ENCODE measurements at regions not wholly inside any gene's neighbourhood (a gene's known extent, or its start where the extent isn't known, plus 50 kb on each side); places are given as distances from the start of the nearest gene placed in this dataset.

GRCh38 chr20:11409561-11409960, 508.1 kb upstream of the BTBD3 start:
- TF ChIP-seq POLR2A (IDR thresholded peaks at IDR 0.05; ENCODE audit: low read depth, low read length) (no peak), CTCF (IDR thresholded peaks at IDR 0.05 in 2 of 3, conservative IDR thresholded peaks at IDR 0.05 in 1 of 3; ENCODE audit: control insufficient read depth in 2 of 3, extremely low read depth in 1 of 3, insufficient read depth in 1 of 3, low read depth in 3 of 3, low read length in 3 of 3) (no peak), RBBP5 (conservative IDR thresholded peaks at IDR 0.05) (no peak)

All from GM12878 (cell line).